Stimulated activated CD4-positive, alpha-beta T cell treated with anti-CD3 and anti-CD28 coated beads, Interleukin-4, amount 100 ng/mL, for 48 hours (primary cell): ENCODE measurements at regions not wholly inside any gene's neighbourhood (a gene's known extent, or its start where the extent isn't known, plus 50 kb on each side); places are given as distances from the start of the nearest gene placed in this dataset.
"Not testable (repeated sequence)": the region's sequence is repeated elsewhere in the genome, so short reads cannot be mapped to it uniquely, and the experiment has no call there.

Source experiments
- DNase-seq, 2 donors: peaks; one replicate each; pipeline ENCODE4 v3.0.0-alpha.2; 2020; ENCODE audit warnings: low read depth in 2 of 2

- DNase-seq: no peak
Measured at GRCh38 chrX:77003530-77003929, 443.7 kb upstream of the FGF16 start.

GRCh38 chrX:77003956-77004355 lies 443.2 kb upstream of the FGF16 start:
- peak; percentile 8 to 27 for DNase-seq

GRCh38 chrX:77009691-77010090 lies 437.5 kb upstream of the FGF16 start:
- DNase-seq: no peak

- no peak for DNase-seq
Measured at GRCh38 chrX:77014377-77015372, 432.5 kb upstream of the FGF16 start.

GRCh38 chrX:77017093-77017492 lies 430.1 kb upstream of the FGF16 start:
- no peak for DNase-seq

- DNase-seq: not testable (repeated sequence)
Measured at GRCh38 chrX:77046180-77046810, 400.9 kb upstream of the FGF16 start.

GRCh38 chrX:77060572-77060971 lies 386.6 kb upstream of the FGF16 start:
- DNase-seq: no peak

- DNase-seq: no peak
Measured at GRCh38 chrX:77061022-77061421, 386.2 kb upstream of the FGF16 start.

GRCh38 chrX:77061545-77061944 lies 385.6 kb upstream of the FGF16 start:
- DNase-seq: no peak

- no peak for DNase-seq
Measured at GRCh38 chrX:77065896-77066295, 381.3 kb upstream of the FGF16 start.

- DNase-seq: no peak
Measured at GRCh38 chrX:77070202-77070918, 376.8 kb upstream of the FGF16 start.

GRCh38 chrX:77076896-77077295 lies 370.3 kb upstream of the FGF16 start:
- no peak for DNase-seq

- not testable (repeated sequence) for DNase-seq
Measured at GRCh38 chrX:77081237-77081636, 366.0 kb upstream of the FGF16 start.

- DNase-seq: no peak
Measured at GRCh38 chrX:77085372-77085771, 361.8 kb upstream of the FGF16 start.

GRCh38 chrX:77087529-77088169 lies 359.5 kb upstream of the FGF16 start:
- no peak for DNase-seq

GRCh38 chrX:77088233-77088632 lies 359.0 kb upstream of the FGF16 start:
- no peak for DNase-seq

- DNase-seq: no peak
Measured at GRCh38 chrX:77114501-77114900, 332.7 kb upstream of the FGF16 start.

GRCh38 chrX:77118686-77119085 lies 328.5 kb upstream of the FGF16 start:
- DNase-seq: no peak

GRCh38 chrX:77119706-77120105 lies 327.5 kb upstream of the FGF16 start:
- DNase-seq: no peak

GRCh38 chrX:77123917-77124316 lies 323.3 kb upstream of the FGF16 start:
- DNase-seq: not testable (repeated sequence)

GRCh38 chrX:77127571-77127970 lies 319.6 kb upstream of the FGF16 start:
- DNase-seq: not testable (repeated sequence)

- no peak for DNase-seq
Measured at GRCh38 chrX:77143907-77144306, 303.3 kb upstream of the FGF16 start.
